NOMO-1 treated with DMSO at 0.1 percent for 48 hours (cell line): ENCODE measurements at regions not wholly inside any gene's neighbourhood (a gene's known extent, or its start where the extent isn't known, plus 50 kb on each side); places are given as distances from the start of the nearest gene placed in this dataset.

Experiments
- DNase-seq: peaks from one replicate; lab custom pipeline; 2025; ENCODE audit not compliant: unreplicated experiment; lab: John Stamatoyannopoulos, UW

DNA sequence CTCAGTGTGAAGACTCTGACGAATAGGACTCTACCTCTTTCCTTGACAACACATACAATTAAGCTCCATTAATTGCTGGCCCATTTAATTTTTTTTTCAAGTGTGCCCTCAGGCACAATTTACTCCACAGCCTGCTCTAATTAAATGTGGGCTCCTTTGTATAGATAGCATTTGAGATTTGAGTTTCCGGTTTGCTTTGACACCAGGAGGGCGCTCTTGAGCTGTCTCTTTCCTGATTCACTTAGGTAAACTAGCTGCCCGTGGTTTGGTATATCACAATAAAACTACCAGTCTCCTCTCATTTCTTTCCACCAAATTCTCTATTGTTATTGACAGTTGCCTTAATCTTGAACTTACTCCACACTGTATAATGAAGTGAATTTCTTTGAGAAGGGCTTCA, 666.0 kb downstream of the DSC3 start:
- peak; percentile 5 for DNase-seq

DNA sequence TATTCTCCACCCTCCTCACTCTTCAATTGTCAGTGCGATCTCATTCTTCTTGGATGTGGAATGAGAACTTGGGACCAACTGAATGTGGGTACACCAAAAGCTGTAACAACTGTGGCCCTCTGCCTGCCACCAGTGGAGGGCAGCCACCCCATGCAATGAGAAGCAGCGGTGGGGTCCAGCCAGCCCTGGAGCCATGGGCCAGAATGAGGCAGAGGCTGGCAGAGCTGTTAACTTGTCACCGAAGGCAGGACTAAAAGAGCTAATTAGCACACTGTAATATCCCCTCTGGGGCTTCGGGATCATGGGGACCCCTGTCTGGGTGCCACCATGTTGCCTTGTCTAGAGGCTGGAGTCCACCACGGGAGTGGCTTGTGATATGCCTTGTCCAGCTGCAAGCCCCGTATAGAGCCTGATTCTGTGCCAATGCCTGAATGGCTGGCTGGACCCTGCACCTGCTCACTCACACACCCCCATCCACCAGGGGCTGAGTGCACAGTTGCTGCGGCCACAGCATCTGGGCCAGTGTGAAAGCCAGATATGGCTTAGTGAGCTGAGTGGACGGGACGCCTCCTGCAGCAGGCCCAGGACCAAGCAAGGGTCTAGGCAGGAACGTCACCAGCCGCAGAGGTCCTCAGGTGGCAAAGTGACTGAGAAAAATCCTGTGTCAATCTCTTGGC, 680.5 kb downstream of the DSC3 start:
- no peak for DNase-seq

DNA sequence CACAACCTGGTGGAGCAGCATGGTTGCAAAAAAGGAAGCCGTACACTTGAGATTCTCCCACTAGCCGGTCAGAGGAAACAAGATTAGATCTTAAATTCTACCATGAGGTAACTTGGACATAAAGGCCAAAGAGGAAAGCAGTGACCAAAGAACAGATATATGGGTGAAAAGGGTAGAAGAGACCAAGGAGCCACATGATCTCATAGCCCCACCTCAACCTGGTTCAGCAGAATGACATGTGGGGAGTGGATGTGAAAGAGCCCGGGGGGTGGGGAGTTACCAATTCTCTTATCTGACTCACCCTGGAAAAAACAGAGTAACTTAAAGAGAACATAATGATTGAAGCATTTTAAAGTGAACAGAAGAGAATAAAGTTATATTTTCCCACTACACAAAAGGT, 683.0 kb downstream of the DSC3 start:
- DNase-seq: peak; percentile 9

DNA sequence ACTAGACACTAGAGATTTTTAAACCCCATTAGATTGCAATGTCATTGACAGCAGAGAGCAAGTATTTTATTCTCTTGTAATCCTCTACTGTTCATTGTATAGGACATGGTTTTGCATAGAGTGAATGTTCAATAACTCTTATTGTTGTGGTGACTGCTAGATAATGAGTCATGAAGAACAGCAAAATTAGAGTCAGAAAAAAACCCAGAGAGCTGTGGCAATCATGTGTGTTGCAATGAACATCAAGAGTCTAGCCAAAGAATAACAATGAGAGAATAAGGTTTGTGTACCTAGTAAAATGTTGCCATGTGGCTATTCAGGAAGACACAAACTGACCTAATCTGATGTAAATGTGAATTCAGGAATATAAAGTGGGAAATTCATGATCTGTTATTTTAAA, 684.0 kb downstream of the DSC3 start:
- DNase-seq: peak; percentile 83

DNA sequence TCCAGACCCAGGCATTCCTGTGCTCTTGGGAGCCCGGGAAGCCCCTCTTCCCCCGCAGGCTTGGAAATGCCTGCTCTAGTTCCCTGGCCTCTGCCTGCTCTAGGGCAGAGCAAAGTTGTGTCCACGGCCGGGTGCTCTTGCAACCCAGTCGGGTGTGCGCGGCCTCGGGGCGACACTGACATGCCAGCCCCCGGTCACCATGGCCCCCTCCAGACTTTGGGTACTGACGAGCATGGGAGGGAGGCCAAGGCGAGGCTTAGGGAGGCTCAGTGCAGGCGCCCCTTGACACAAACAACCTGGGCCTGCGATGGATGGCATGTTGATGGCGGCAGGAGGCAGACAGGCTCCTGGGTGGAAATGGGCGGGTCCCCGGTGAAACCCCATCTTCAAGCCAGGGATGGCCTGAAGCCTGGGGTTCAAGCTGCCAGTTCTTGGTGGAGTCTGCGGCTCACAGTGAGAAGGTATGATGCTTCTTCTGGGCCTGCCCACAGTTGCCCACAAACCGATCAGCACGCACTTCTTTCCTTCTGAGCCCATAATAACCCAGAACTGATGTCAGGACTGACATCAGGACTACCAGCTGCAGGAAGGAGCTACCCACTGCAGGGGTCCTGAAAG, 689.9 kb downstream of the DSC3 start:
- DNase-seq: no peak

DNA sequence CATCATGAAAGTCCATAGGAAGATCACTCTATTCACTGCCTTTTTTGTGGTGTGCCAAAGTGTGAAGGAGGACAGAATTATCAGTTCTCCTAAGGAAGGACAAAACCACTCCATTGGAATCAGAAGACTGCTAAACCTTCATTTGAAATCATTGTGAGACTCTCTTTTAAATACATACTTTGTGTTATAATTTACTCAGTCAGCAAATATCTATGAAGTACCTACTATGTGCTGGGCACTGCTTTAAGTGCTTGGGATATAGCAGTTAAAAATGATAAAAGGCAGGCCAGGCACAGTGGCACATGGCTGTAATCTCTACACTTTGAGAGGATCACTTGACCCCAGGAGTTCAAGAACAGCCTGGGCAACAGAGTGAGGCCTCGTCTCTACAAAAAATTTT, 692.3 kb downstream of the DSC3 start:
- DNase-seq: no peak

DNA sequence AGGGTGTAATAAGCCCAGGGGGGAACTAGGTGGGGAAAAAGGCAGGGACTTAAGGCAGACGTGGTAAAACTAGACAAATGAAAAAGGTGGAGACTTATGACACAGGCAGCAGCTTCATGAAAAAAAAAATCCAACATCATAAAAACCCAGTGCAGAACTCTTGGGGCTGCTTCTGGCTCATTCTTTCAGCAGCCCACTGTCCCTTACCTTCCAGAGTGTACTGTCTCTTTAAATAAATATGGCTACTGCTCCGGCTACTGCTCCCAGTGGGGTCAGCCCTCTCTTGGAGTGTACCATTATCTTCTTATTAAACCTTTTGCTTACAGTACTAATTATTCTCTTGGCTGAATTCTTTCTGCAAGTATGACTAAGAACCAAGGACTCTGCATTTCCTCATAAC, 699.5 kb downstream of the DSC3 start:
- no peak for DNase-seq

DNA sequence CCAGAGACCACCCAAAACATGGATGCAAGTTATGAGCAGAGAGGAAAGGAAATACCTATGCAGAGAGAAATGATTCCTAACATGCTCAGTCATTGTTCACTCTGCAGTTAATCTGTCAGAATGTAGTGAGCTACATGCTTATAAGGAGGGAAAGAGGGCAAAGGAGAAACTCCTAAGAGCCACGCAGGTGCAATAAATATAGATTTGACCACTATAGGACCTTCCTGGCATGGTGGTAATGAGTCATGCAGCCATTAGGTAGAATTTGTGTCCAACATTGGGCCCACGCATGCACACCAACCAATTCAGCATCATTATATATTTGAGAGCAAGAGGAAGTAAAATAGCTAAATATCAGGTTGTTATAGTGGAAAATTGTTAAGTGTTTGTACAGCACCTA, 699.9 kb downstream of the DSC3 start:
- DNase-seq: no peak

DNA sequence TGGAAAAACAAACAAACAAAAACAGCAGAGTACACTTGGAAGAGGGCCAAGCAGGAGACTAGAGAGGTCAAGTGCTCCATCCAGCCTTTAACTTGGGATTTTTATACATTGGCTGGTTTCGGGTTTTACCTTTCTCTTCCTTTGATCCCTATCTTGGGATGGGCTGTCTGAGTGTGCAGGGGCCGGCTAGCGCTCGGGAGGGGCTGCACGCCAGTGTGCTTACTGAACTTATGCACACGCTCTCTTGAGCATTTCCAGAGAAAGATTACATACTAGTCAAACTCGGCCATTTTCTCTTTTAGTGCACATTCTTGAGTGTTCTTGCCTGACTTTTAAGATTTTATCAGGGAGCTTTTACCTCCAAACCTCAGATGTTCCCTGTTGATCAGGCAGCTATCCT, 707.8 kb downstream of the DSC3 start:
- no peak for DNase-seq

DNA sequence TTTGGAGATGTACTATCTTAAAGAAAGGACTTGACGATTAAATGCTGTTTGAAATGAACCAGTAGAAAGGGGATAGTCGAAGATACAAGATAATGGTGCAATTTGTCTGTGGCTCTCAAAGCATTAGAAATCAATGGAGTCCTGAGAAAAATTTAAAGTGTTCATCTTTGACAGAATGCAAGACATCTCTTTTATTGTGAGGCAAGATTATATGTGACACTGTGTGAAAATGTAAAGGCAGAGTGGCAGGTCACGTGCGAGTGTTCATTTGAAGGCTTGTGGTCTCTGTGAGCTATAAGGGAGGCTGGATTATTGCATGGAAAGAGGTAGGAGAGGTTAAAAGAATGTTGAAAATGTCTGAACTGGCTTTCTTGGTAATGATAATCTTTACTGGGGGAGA, 709.2 kb downstream of the DSC3 start:
- no peak for DNase-seq

DNA sequence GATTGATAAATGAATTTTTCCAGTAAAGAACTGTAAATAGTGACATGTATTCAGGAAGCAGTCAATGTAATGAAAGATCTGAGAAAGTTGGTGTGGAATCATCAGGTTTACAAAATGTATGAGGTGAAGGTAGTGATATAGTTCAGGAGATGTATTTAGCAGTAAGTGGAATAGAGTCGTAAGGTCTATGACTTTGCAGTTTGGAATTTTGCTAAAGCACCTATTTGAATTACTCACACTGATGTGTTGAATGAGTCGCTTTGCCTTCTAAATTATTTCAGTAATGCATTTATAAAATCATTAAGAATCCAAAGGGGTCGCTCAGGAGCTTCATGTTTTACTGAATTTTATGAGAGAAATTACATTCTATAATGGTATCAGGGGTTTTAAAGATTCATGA, 713.7 kb downstream of the DSC3 start:
- DNase-seq: no peak

DNA sequence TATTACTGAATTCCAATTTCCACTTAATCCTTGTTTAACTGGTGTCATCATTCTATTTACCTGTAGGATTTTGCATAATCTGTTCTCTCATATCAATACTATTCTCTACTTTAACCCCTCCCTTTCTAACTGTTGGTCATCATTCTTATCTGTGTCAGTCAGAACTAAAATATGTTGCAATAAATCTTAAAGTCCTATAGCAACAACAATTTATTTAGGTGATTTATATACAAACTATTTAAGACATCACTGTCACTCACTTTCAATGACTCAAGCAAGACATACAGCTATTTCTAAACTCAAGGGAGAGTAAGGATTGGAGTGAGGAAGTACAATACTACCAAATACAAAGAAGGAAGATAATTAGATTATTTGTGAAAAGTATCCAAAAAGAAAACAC, 740.4 kb downstream of the DSC3 start:
- no peak for DNase-seq

DNA sequence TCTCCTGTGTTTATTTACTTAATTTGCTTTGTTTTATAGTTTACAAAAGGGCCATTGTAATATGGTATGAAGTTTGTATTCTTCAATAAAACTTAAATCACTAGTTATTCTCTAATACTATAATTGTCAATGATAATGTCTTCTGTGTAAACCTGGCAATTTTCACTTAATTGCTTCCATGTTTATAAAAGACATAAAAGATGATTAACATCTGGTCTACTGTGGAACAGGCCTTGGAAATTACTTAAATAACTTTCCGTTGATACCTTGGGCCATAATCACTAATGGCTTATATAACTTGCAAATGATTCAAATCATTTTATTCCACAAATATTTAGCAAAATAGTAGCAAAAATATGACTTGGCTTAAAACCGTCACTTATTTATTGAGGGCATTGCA, 743.8 kb downstream of the DSC3 start:
- DNase-seq: no peak

DNA sequence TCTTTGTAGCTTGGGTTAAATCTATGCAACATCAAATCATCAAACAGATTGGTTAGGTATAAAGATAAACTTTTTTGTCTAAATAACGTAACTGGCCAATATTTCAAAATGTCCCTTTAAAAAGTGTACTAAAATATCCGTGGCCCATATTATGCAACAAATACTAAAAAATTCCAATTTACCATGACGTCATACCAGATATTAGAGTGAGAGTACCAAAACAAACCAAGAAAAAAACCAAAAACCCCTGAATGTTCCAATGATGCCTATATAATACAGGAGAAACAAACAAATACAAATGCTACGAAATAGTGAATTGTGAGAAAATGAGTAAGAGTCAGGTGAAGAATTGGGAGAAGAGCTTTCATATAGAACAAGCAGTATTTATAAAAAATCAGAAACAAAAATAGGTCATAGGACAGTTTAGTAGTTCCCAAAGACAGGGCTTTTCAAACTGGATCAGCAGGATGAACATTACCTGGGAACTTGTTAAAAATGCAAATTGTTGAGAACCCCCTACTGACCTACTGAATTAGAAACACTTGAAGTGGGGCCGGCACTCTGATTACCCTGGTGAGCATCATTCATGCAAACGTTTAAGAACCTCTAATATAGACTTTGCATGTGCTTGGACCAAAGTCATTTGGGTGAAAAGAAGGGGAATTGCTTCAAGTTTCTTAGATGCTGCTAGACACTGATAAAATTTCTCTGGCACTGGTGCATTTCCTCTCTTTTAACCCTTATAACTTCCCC, 753.7 kb downstream of the DSC3 start:
- no peak for DNase-seq

DNA sequence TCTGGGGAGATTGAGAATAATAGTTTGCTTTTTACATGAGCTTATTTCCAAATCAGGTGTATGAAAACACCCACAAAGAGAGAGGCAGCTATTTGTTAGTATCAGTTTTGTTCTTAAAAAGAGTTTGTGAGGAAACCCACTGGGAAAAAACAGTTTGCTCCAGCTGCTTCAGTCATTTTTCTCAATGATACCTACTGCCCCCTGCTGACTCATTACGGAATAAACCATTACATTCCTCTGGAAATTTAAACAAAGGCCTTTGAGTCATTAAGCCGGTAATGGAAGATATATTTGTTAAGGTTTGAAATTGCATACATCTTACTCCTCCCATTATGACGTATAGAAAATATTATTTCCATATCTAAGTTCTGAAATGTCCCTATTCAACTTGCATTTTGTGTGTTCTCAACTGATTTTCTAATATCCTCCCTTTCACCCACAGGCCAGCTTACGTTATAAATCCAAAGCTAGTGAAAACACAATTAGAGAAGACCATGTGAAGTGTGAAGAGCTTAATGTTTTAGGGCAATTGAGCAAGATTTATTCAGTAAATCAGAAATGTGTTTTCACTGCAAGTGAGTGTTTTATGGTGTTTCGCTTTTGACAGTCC, 761.6 kb downstream of the DSC3 start:
- DNase-seq: peak; percentile 28

DNA sequence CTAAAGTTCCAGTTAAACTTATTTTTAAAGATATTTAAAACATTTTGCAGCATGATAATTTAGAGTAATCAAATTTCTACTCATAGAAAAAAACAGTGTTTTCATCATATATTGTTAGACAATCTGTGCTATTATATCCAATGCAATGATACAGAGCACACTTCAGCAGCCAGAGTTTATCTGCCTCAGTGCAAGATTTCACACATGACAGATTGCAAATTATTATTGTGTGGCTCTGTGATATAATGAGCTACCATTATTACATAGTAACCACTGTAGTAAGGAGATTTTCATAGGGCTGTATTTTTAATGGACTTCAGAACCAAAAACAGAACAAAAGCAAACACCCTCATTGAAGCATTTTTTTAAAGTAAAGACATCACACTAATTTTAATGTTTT, 762.4 kb downstream of the DSC3 start:
- DNase-seq: no peak

DNA sequence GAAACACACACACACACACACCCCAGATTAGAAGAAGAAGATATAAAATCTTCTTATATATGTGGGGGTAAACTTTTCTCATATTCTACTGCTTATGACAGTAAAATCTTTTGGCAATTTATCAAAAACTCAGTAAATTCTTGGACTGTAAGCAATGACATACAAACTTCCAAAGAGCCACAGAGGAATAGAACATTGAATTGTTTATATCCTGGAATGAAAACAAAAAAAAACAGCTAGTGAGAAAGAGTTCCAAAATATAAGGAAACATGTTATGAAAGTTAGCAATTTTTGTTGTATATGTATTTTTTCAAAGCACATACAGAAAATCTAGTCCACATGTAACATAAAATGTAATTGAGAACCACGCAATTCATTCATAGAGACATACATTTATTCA, 764.9 kb downstream of the DSC3 start:
- no peak for DNase-seq

DNA sequence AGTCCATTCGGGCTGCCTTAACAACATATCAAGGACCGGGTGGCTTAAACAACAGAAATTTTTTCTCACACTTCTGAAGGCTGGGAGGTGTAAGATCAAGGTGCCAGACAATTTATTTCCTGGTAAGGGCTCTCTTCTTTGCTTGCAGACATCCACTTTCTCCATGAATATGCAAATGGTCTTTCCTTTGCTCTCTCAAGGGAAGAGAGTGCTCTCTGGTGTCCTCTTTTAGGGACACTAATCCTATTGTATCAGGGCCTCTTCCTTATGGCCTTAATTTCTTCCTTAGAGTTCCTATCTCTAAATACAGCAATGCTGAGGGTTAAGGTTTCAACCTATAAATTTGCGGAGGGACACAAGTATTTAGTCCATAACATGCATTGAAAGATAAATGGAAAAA, 770.8 kb downstream of the DSC3 start:
- DNase-seq: no peak

DNA sequence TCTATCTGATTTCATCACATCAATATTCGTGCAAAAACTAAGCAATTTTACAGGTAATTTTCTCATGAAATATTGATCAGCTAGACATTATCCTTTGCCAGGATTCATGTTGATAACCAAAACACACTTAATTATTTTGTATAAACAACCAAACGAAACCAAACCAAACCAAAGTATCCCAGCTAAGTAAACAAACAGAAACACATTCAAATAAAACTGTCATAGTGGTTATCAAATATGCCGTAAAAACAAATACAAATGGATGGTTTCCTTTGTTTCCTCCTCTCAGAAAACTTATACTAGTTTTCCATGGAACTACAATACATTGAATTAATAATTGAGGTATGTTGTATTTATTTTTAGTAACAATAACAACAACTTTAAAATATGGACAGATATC, 777.4 kb downstream of the DSC3 start:
- DNase-seq: no peak

DNA sequence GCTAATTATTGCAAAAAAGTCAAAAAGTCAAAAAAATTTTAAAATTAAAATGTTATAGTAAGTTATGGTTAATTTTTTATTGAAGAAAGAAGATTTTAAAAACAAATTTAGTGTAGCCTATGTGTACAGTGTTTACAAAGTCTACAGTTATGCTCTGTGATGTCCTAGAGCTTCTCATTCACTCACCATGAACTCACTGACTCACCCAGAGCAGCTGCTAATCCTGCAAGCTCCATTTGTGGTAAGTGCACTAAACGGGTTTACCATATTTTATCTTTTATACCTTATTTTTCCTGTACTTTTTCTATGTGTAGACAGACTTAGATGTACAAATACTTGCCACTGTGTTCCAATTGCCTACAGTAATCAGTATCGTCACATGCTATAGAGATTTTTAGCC, 788.2 kb downstream of the DSC3 start:
- DNase-seq: no peak

DNA sequence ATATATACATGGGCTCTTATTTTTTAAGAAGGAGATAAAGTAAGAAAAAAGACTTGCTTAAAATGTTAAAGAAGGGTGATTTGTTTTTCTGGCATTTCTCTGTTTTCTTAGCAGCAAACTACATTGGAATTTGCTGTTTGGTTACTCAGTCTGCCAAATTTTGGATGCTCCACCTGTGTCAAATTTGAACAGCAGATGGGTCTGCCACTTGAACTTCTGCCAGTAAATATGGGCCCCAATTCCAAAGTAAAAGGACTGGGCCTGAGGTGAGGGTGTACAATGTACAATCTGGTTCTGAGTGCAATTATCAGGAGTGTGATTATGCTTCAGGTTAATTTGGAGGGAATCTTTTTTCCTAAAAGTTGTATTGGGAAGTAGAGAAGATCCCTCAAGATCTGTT, 794.5 kb downstream of the DSC3 start:
- DNase-seq: no peak
